Lower lobe of right lung (tissue), 2 donors: ENCODE measurements at regions not wholly inside any gene's neighbourhood (a gene's known extent, or its start where the extent isn't known, plus 50 kb on each side); places are given as distances from the start of the nearest gene placed in this dataset.

Experiments used
- ATAC-seq, 2 donors: fragments of 200-7000 bp; cut with Tn5 transposase; one replicate each; pipeline ENCODE4 v1.9.1; 2020 to 2022; ENCODE audit warnings: mild to moderate bottlenecking in 2 of 2, moderate library complexity in 2 of 2
- DNase-seq: peaks from one replicate; pipeline ENCODE4 v3.0.0-alpha.2; 2020
- H3K27ac ChIP-seq: fragments of 200-600 bp; one replicate; pipeline ENCODE4 v1.8.0; 2022
- H3K27me3 ChIP-seq: fragments of 200-600 bp; one replicate; pipeline ENCODE4 v1.8.0; 2022; ENCODE audit warnings: low read depth
- H3K36me3 ChIP-seq: fragments of 200-600 bp; one replicate; pipeline ENCODE4 v1.8.0; 2022; ENCODE audit warnings: mild to moderate bottlenecking
- H3K4me1 ChIP-seq: fragments of 200-600 bp; one replicate; pipeline ENCODE4 v1.8.0; 2022
- H3K4me3 ChIP-seq: fragments of 200-600 bp; one replicate; pipeline ENCODE4 v1.8.0; 2022; ENCODE audit warnings: mild to moderate bottlenecking
- H3K9me3 ChIP-seq: fragments of 200-600 bp; one replicate; pipeline ENCODE4 v1.8.0; 2022
- CTCF ChIP-seq: fragments of 200-600 bp; IDR thresholded peaks from one replicate; pipeline ENCODE4 v1.8.0; 2022; ENCODE audit warnings: antibody characterized with exemption, mild to moderate bottlenecking
- intact Hi-C: fragments of 100-400 bp; cut with DNase I; formaldehyde crosslinking; loops from one replicate; pipeline ENCODE4 v1.11.0; 2022
- donor health status: DM: no; HTN: yes; CAD: no; lungs with severe emphysema.

GRCh38 chr18:24934258-24934932, 417.6 kb downstream of the ZNF521 start:
- no peaks in the 10 kb centered on the region for H3K9me3 ChIP-seq
- no peaks in the 10 kb centered on the region for H3K27me3 ChIP-seq
- no peak overlapping the region for H3K27ac ChIP-seq
- no peak overlapping the region for H3K4me3 ChIP-seq
- no peak for ATAC-seq
- no peak for TF ChIP-seq CTCF
- no peaks in the 10 kb centered on the region for H3K36me3 ChIP-seq
- no peak for DNase-seq
- intact Hi-C loops, result no loop called here
- no peaks in the 10 kb centered on the region for H3K4me1 ChIP-seq

DNA sequence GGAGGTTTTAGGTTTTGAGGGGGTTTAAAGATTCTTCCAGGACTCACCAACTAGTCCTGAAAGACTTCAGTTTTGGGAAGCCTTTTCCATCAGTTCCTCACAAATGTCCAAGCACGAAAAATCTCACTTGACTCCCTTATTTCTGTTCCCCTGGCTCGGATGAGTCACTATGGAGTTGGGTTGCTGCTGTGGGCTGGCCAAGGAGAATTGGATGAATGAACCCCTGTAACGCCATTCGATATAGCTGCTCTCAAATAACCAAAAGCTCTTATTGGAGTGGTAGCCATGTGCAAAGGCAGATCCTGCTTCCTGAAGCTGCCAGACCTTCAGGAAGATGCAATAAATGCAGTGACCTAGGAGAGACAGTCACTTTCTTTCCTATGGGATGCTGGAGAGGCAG, 417.0 kb downstream of the ZNF521 start:
- no peak overlapping the region for H3K4me3 ChIP-seq
- no peaks in the 10 kb centered on the region for H3K27me3 ChIP-seq
- ATAC-seq (no peak), DNase-seq (no peak)
- intact Hi-C loops, result no loop called here
- no peaks in the 10 kb centered on the region for H3K4me1 ChIP-seq
- H3K27ac ChIP-seq, result no peak overlapping the region
- no peak for TF ChIP-seq CTCF
- H3K9me3 ChIP-seq, result no peaks in the 10 kb centered on the region
- no peaks in the 10 kb centered on the region for H3K36me3 ChIP-seq

- intact Hi-C loops, result no loop called here
These were observed 416.1 kb downstream of the ZNF521 start for GRCh38 chr18:24935896-24936295.

GRCh38 chr18:24936691-24937090, 415.3 kb downstream of the ZNF521 start:
- H3K36me3 ChIP-seq, result no peaks in the 10 kb centered on the region
- no peaks in the 10 kb centered on the region for H3K4me1 ChIP-seq
- no peak for DNase-seq
- ATAC-seq, result no peak
- intact Hi-C loops, result no loop called here
- H3K4me3 ChIP-seq, result no peak overlapping the region
- no peak overlapping the region for H3K27ac ChIP-seq
- H3K9me3 ChIP-seq, result no peaks in the 10 kb centered on the region
- no peak for TF ChIP-seq CTCF
- H3K27me3 ChIP-seq, result no peaks in the 10 kb centered on the region

More at GRCh38 chr18:24935896-24936295, 416.1 kb downstream of the ZNF521 start:
- Histone ChIP-seq H3K9me3 (no peaks in the 10 kb centered on the region), H3K27ac (no peak overlapping the region), H3K4me1 (no peaks in the 10 kb centered on the region), H3K4me3 (no peak overlapping the region), H3K36me3 (no peaks in the 10 kb centered on the region), H3K27me3 (no peaks in the 10 kb centered on the region)
- ATAC-seq (no peak), DNase-seq (no peak)
- no peak for TF ChIP-seq CTCF

DNA sequence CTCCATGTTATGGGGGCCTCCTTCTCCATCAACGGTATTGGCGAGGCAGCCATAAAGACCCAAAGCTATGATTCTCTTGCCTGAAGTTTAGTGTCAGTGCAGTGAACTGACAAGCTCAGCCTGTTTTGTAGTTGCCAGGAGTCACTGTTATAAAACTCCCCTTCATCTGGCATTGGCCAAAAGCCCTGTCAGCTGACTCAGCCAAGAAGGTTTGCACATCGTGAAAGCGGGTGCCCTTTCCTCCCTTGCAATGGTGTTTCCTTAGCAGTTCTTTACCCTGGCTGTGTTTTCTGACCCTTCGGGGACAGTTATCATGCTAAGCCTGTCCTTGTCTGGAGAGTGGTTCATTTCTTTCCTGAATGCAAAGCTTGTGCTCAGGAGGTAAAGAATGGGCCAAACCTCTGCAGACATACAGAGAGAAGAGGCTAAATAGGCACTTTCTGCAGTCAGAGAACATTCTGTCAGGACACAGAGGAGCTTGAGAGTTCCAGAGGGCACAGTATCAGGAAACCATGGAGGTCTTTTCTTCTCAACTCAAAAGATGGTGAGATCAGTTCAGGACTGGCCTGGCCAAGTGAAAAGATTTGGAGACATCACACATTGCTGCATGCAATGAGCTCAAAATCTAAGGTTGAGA, 414.2 kb downstream of the ZNF521 start:
- Histone ChIP-seq H3K27me3 (no peaks in the 10 kb centered on the region), H3K9me3 (no peaks in the 10 kb centered on the region), H3K4me1 (no peaks in the 10 kb centered on the region), H3K4me3 (no peak overlapping the region), H3K27ac (no peak overlapping the region), H3K36me3 (no peaks in the 10 kb centered on the region)
- TF ChIP-seq CTCF, result no peak
- intact Hi-C loops, result no loop called here
- ATAC-seq (no peak), DNase-seq (no peak)
